ENCODE measurements at regions not wholly inside any gene's neighbourhood (a gene's known extent, or its start where the extent isn't known, plus 50 kb on each side); places are given as distances from the start of the nearest gene placed in this dataset.
A peak's percentile ranks its signal among the peaks of the same experiment; 100 is the strongest.

DNA sequence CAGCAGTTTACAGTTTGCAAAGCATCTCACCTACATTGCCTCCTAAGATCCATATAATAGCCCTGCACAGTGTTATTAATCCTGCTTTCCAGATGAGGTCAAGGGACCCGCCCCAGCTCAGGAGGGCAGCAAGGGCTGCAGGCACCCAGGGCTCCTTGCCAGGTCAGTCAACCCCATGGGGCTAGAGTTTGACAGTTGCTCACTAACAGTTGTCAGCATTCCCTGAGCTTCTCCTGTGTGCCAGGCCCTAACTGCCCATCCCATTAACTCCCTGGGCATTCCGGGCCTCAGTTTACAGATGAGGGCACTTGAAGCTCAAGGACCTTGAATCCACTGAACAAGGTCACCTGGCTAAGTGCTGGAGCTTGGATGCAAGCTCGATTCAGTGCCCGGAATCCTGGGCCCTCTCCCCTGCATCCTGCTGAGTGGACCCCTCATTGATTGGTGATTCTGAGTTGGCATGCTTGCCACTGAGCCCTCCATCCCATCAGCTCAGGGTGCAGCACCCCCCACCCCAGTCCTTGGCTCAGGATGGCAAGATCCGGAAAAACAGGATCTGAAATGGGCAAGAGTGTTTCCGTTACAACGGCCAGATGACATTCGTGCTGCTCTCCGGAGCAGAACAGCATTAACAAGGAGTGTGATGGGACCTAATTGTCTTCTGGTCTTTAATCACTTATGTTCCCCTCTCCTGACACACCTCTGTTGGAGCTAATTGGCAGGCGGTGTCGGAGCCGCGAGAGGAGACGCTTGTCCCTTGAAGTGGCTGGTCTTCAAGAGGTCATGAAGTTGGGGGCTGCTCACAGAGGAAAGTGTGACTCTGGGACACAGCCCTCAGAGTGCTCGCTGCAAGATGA, 87.4 kb upstream of the SHISAL1 start:
- TF ChIP-seq, protein P1, sequence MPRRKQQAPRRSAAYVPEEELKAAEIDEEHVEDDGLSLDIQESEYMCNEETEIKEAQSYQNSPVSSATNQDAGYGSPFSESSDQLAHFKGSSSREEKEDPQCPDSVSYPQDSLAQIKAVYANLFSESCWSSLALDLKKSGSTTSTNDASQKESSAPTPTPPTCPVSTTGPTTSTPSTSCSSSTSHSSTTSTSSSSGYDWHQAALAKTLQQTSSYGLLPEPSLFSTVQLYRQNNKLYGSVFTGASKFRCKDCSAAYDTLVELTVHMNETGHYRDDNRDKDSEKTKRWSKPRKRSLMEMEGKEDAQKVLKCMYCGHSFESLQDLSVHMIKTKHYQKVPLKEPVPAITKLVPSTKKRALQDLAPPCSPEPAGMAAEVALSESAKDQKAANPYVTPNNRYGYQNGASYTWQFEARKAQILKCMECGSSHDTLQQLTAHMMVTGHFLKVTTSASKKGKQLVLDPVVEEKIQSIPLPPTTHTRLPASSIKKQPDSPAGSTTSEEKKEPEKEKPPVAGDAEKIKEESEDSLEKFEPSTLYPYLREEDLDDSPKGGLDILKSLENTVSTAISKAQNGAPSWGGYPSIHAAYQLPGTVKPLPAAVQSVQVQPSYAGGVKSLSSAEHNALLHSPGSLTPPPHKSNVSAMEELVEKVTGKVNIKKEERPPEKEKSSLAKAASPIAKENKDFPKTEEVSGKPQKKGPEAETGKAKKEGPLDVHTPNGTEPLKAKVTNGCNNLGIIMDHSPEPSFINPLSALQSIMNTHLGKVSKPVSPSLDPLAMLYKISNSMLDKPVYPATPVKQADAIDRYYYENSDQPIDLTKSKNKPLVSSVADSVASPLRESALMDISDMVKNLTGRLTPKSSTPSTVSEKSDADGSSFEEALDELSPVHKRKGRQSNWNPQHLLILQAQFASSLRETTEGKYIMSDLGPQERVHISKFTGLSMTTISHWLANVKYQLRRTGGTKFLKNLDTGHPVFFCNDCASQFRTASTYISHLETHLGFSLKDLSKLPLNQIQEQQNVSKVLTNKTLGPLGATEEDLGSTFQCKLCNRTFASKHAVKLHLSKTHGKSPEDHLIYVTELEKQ (tag by site-specific recombination; IDR thresholded peaks at IDR 0.05; ENCODE audit: borderline replicate concordance), result no peak
- TF ChIP-seq, protein P2, sequence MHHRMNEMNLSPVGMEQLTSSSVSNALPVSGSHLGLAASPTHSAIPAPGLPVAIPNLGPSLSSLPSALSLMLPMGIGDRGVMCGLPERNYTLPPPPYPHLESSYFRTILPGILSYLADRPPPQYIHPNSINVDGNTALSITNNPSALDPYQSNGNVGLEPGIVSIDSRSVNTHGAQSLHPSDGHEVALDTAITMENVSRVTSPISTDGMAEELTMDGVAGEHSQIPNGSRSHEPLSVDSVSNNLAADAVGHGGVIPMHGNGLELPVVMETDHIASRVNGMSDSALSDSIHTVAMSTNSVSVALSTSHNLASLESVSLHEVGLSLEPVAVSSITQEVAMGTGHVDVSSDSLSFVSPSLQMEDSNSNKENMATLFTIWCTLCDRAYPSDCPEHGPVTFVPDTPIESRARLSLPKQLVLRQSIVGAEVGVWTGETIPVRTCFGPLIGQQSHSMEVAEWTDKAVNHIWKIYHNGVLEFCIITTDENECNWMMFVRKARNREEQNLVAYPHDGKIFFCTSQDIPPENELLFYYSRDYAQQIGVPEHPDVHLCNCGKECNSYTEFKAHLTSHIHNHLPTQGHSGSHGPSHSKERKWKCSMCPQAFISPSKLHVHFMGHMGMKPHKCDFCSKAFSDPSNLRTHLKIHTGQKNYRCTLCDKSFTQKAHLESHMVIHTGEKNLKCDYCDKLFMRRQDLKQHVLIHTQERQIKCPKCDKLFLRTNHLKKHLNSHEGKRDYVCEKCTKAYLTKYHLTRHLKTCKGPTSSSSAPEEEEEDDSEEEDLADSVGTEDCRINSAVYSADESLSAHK (tag by site-specific recombination; IDR thresholded peaks at IDR 0.05), result no peak
- no peak for TF ChIP-seq BCL11A (tag by site-specific recombination; IDR thresholded peaks at IDR 0.05; ENCODE audit: low read depth)
- no peak for TF ChIP-seq ZNF133 (tag by site-specific recombination; IDR thresholded peaks at IDR 0.05)
- TF ChIP-seq ZNF146 (tag by site-specific recombination; IDR thresholded peaks at IDR 0.05), result no peak
- TF ChIP-seq ZNF621 (tag by site-specific recombination; IDR thresholded peaks at IDR 0.05), result no peak
- TF ChIP-seq ZNF791 (tag by site-specific recombination; IDR thresholded peaks at IDR 0.05), result no peak
- TF ChIP-seq, protein P3, sequence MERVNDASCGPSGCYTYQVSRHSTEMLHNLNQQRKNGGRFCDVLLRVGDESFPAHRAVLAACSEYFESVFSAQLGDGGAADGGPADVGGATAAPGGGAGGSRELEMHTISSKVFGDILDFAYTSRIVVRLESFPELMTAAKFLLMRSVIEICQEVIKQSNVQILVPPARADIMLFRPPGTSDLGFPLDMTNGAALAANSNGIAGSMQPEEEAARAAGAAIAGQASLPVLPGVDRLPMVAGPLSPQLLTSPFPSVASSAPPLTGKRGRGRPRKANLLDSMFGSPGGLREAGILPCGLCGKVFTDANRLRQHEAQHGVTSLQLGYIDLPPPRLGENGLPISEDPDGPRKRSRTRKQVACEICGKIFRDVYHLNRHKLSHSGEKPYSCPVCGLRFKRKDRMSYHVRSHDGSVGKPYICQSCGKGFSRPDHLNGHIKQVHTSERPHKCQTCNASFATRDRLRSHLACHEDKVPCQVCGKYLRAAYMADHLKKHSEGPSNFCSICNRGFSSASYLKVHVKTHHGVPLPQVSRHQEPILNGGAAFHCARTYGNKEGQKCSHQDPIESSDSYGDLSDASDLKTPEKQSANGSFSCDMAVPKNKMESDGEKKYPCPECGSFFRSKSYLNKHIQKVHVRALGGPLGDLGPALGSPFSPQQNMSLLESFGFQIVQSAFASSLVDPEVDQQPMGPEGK (tag by site-specific recombination; IDR thresholded peaks at IDR 0.05), result no peak
- no peak for TF ChIP-seq ZNF529 (tag by site-specific recombination; IDR thresholded peaks at IDR 0.05; ENCODE audit: insufficient replicate concordance)
- no peak for TF ChIP-seq MZF1 (tag by site-specific recombination; IDR thresholded peaks at IDR 0.05; ENCODE audit: borderline replicate concordance)
- TF ChIP-seq, protein P4, sequence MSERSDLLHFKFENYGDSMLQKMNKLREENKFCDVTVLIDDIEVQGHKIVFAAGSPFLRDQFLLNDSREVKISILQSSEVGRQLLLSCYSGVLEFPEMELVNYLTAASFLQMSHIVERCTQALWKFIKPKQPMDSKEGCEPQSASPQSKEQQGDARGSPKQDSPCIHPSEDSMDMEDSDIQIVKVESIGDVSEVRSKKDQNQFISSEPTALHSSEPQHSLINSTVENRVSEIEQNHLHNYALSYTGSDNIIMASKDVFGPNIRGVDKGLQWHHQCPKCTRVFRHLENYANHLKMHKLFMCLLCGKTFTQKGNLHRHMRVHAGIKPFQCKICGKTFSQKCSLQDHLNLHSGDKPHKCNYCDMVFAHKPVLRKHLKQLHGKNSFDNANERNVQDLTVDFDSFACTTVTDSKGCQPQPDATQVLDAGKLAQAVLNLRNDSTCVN (tag by site-specific recombination; optimal IDR thresholded peaks at IDR 0.05), result no peak
- no peaks in the 10 kb centered on the region for H3K9me3 ChIP-seq (ENCODE audit: control insufficient read depth, insufficient read depth, low read depth, low read length)
- no peaks in the 10 kb centered on the region for H3K36me3 ChIP-seq (ENCODE audit: control insufficient read depth in 2 of 2, insufficient read depth in 1 of 2, low read length in 2 of 2)
- POLR2A ChIA-PET, result no interaction called here
- no peaks in the 10 kb centered on the region for H3K4me1 ChIP-seq (ENCODE audit: control insufficient read depth, insufficient read depth, low read length)
- CTCF ChIA-PET, result no interaction called here
- H3K27ac ChIP-seq (ENCODE audit: extremely low read depth, low read depth, low read length), result no peak overlapping the region
- H3K4me3 ChIP-seq (ENCODE audit: low read depth, low read length), result no peak overlapping the region

DNA sequence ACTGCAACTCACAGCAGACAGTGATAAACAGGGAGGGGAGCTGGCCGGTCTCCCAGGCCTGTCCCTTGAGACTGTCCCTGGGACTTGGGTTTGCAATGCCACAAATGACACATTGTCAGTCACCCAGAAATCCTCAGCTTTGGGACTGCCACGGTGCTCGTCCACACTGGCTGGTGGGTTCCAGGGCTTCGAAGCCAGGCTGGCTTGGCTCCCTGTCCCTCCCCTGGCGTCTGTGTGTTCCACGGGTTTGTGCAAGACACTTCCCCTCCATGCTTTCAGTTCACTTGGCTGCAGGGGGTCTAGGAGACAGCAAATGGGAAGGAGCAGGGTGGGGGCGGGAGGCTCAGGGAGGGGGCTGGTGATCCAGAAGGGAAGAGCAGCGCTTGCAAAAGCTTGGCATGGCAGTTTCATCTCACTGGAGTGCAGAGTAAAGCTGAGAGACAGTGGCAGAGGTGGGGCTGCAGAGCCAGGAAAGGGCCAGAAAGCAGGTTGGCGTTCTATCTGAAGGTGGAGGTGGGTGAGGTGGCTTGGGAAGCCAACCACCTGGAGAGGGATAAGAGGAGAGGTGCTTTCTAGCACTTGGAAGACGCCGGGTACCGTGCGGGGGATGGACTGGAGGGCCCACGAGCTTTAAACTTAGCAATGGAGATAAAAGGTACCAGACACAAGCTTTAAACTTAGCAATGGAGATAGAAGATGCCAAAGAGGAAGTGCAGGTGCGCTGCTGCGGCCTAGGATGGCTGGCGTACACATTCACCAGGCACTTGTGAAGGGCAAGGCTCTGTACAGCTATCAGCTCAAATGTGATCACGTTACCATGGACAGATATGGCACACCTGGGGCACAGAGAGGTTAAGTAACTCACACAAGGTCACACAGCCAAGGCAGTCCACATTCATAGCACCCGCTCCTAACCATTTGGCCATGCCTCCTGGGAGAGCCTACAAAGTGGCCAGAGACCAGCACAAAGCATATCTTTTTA, 86.4 kb upstream of the SHISAL1 start:
- POLR2A ChIA-PET, result no interaction called here

More for the DNA sequence above, 86.4 kb upstream of the SHISAL1 start:
- Histone ChIP-seq H3K27ac (ENCODE audit: extremely low read depth, low read depth, low read length) (no peak overlapping the region), H3K4me1 (ENCODE audit: control insufficient read depth, insufficient read depth, low read length) (no peaks in the 10 kb centered on the region), H3K4me3 (ENCODE audit: low read depth, low read length) (no peak overlapping the region), H3K9me3 (ENCODE audit: control insufficient read depth, insufficient read depth, low read depth, low read length) (no peaks in the 10 kb centered on the region), H3K36me3 (ENCODE audit: control insufficient read depth in 2 of 2, insufficient read depth in 1 of 2, low read length in 2 of 2) (no peaks in the 10 kb centered on the region)
- CTCF ChIA-PET, result interaction anchor here (1.1 kb wide), 1 partner anchor 406 kb away, joined by 3 read pairs; no protein-coding TSS in a partner anchor
- TF ChIP-seq, protein P5, sequence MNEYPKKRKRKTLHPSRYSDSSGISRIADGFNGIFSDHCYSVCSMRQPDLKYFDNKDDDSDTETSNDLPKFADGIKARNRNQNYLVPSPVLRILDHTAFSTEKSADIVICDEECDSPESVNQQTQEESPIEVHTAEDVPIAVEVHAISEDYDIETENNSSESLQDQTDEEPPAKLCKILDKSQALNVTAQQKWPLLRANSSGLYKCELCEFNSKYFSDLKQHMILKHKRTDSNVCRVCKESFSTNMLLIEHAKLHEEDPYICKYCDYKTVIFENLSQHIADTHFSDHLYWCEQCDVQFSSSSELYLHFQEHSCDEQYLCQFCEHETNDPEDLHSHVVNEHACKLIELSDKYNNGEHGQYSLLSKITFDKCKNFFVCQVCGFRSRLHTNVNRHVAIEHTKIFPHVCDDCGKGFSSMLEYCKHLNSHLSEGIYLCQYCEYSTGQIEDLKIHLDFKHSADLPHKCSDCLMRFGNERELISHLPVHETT (tag by site-specific recombination; IDR thresholded peaks at IDR 0.05), result no peak
- TF ChIP-seq ZNF768 (tag by site-specific recombination; IDR thresholded peaks at IDR 0.05), result peak; percentile 82; the same call in 1 of the 2 replicates
